ENCODE measurements at regions not wholly inside any gene's neighbourhood (a gene's known extent, or its start where the extent isn't known, plus 50 kb on each side); places are given as distances from the start of the nearest gene placed in this dataset.

GRCh38 chr1:29410476-29410875 lies 174.2 kb downstream of the PTPRU start:
- H3K27ac ChIP-seq (ENCODE audit: extremely low read length, insufficient read depth, low read length) = no peak overlapping the region
- FAIRE-seq (no peak), ATAC-seq (no peak)

More at GRCh38 chr1:29410476-29410875, 174.2 kb downstream of the PTPRU start:
- Histone ChIP-seq H4K20me1 (ENCODE audit: insufficient read depth, low read length) (no peaks in the 10 kb centered on the region), H3K79me2 (ENCODE audit: insufficient read depth, low read length) (no peaks in the 10 kb centered on the region), H2AFZ (ENCODE audit: low read length) (no peak overlapping the region), H3K4me1 (ENCODE audit: insufficient read depth, low read length) (no peaks in the 10 kb centered on the region), H3K9ac (ENCODE audit: insufficient read depth, low read depth, low read length) (no peak overlapping the region), H3K9me3 (ENCODE audit: low read length) (no peaks in the 10 kb centered on the region), H3K27me3 (ENCODE audit: control insufficient read depth in 1 of 2, insufficient read depth in 2 of 2, low read length in 2 of 2) (no peaks in the 10 kb centered on the region; a peak in 1 of 5 replicates), H3K4me2 (ENCODE audit: low read depth, low read length) (no peak overlapping the region), H3K36me3 (replicated peaks in 1 of 2; ENCODE audit: control insufficient read depth in 1 of 2, insufficient read depth in 2 of 2, low read length in 2 of 2) (no peaks in the 10 kb centered on the region), H3K4me3 (replicated peaks in 1 of 3; ENCODE audit: insufficient read depth in 1 of 3, low read depth in 2 of 3, low read length in 3 of 3) (no peak overlapping the region)
- ChIA-PET CTCF (ENCODE audit: low intra/inter-chr PET ratio, low total read pairs) (no interaction called here), POLR2A (no interaction called here)
- TF ChIP-seq ZNF432 (CRISPR knock-in tag; IDR thresholded peaks at IDR 0.05; ENCODE audit: borderline replicate concordance) (no peak), NFE2L2 (IDR thresholded peaks at IDR 0.05; ENCODE audit: low read length) (no peak), ZNF772 (CRISPR knock-in tag; IDR thresholded peaks at IDR 0.05) (no peak), WIZ (CRISPR knock-in tag; IDR thresholded peaks at IDR 0.05) (no peak), ZNF572 (CRISPR knock-in tag; IDR thresholded peaks at IDR 0.05) (no peak), ZFX (CRISPR knock-in tag; IDR thresholded peaks at IDR 0.05; ENCODE audit: low read depth) (no peak), NR1H2 (CRISPR knock-in tag; IDR thresholded peaks at IDR 0.05; ENCODE audit: borderline replicate concordance, low read depth) (no peak), ZSCAN5A (CRISPR knock-in tag; IDR thresholded peaks at IDR 0.05; ENCODE audit: borderline replicate concordance) (no peak), AFF4 (CRISPR knock-in tag; IDR thresholded peaks at IDR 0.05) (no peak), MXI1 (IDR thresholded peaks at IDR 0.05; ENCODE audit: borderline replicate concordance, low read depth, low read length) (no peak), SNAPC2 (CRISPR knock-in tag; IDR thresholded peaks at IDR 0.05) (no peak), TEF (CRISPR knock-in tag; IDR thresholded peaks at IDR 0.05) (no peak), ERF (CRISPR knock-in tag; IDR thresholded peaks at IDR 0.05) (no peak), ARID3A (IDR thresholded peaks at IDR 0.05; ENCODE audit: low read depth, low read length) (no peak), ETS1 (CRISPR knock-in tag; IDR thresholded peaks at IDR 0.05) (no peak)
- BruUV-seq (replicated peaks) = no TSS peak
- in situ Hi-C loops (cut with HindIII; ENCODE audit: extremely low pct_ligation_motif_present, low pct_unique_long_range_greater_than_20kb) = no loop called here
- DNase-seq (ENCODE audit: low spot score) = no peak
- intact Hi-C loops (cut with micrococcal nuclease; ENCODE audit: unreplicated experiment) = no loop called here
- WGBS (ENCODE audit: low lambda C conversion rate) = 36% methylated on average over 6 of the region's 6 CpGs
